Sigmoid colon (tissue), 6 donors: ENCODE measurements at regions not wholly inside any gene's neighbourhood (a gene's known extent, or its start where the extent isn't known, plus 50 kb on each side); places are given as distances from the start of the nearest gene placed in this dataset.

Experiments
- DNase-seq: peaks from one replicate; pipeline ENCODE4 v3.0.0-alpha.2; 2019
- H3K27ac ChIP-seq, 4 donors: fragments of 200-600 bp; sonication (generic); one replicate each; pipeline ENCODE4 v1.5.1; 2016 to 2019; ENCODE audit warnings: mild to moderate bottlenecking in 1 of 4
- H3K27me3 ChIP-seq, 3 donors: fragments of 200-600 bp; sonication (generic); one replicate each; pipeline ENCODE4 v1.5.1; 2019; ENCODE audit warnings: mild to moderate bottlenecking in 1 of 3
- H3K36me3 ChIP-seq, 4 donors: fragments of 200-600 bp; sonication (generic); one replicate each; pipeline ENCODE4 v1.5.1; 2016 to 2019
- H3K4me1 ChIP-seq, 4 donors: fragments of 200-600 bp; sonication (generic); one replicate each; pipeline ENCODE4 v1.5.1; 2017 to 2019
- H3K4me3 ChIP-seq, 4 donors: fragments of 200-600 bp; sonication (generic); one replicate each; pipeline ENCODE4 v1.5.1; 2017 to 2019; ENCODE audit warnings: mild to moderate bottlenecking in 2 of 4, moderate library complexity in 1 of 4
- H3K9me3 ChIP-seq, 4 donors: fragments of 200-600 bp in 3 of 4; sonication (generic) in 3 of 4; one replicate each; pipeline versions ENCODE4 v1.5.1 to v1.6.1; 2013 to 2019
- EP300 ChIP-seq, 4 donors: sonication (generic); formaldehyde crosslinking; IDR thresholded peaks; one replicate each; pipeline ENCODE4 v1.6.1; 2017; ENCODE audit warnings: antibody characterized with exemption in 4 of 4
- POLR2A ChIP-seq, 2 donors: fragments of 450-650 bp; IDR thresholded peaks; one replicate each; pipeline ENCODE4 v1.6.1; 2016; ENCODE audit warnings: antibody characterized with exemption in 2 of 2, mild to moderate bottlenecking in 2 of 2, moderate library complexity in 2 of 2
- POLR2AphosphoS5 ChIP-seq, 4 donors: sonication (generic); formaldehyde crosslinking; IDR thresholded peaks; one replicate each; pipeline ENCODE4 v1.6.1; 2017; ENCODE audit warnings: antibody characterized with exemption in 4 of 4
- WGBS, 2 donors: extraction: QIAGEN DNeasy Blood & Tissue Kit; methylation state at CpG; one replicate each; pipeline ENCODE4 v1.1.7; 2013; 5-methylcytosine and 5-hydroxymethylcytosine counted together
- intact Hi-C: fragments of 100-400 bp; cut with DNase I; formaldehyde crosslinking; loops from one replicate; pipeline ENCODE4 v1.15.1; 2023
- TF ChIP-seq, protein P1 (sequence below), 4 experiments: fragments of 450-650 bp in 3 of 4; fragments of 200-600 bp in 1 of 4; IDR thresholded peaks; one replicate each; pipeline ENCODE4 v1.5.1; 2016 to 2019; ENCODE audit warnings: antibody characterized with exemption in 4 of 4, mild to moderate bottlenecking in 3 of 4, moderate library complexity in 2 of 4
- donor health status: healthy with polysubstance abuse.
- donor health status: healthy.

DNA sequence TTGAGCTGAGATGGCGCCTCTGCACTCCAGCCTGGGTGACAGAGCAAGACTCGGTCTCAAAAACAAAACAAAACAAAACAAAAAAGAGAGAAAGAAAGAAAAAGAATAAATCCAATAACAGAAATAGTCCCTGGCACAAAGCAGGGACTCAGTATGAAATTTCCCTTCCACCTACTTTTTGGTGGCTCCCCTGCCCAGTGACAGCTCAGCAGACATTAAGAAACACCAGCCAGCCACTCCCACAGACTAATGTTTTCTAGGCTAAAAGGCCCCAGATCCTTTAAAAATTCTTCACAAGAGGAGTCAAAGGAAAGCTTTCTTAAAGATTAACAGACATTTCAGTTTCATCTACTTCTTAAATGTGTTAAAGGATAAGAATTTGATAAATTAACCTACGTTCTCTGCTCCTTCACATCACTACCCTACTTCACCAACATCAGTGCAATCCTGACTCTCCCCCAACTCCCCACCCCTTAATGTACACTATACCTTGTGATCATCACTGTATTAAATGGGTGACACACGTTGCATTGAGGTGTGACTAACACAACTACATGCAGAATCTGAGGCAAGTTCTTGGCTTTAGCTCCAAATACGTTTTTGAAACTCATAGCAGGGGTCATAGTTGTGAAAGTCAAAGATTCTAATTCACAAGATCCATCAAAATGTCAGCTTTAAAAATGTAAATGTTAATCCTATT, 114.5 kb upstream of the CAV2 start:
- H3K4me1 ChIP-seq, result peaks cover 0 to 8% (median 5%) of the 10 kb centered on the region in 4 donors
- WGBS, 2 donors, result 72 to 81% methylated on average over 5 of the region's 5 CpGs
- no peak overlapping the region for H3K4me3 ChIP-seq
- TF ChIP-seq POLR2AphosphoS5 (IDR thresholded peaks at IDR 0.05), result no peak
- no peaks in the 10 kb centered on the region for H3K9me3 ChIP-seq
- H3K27me3 ChIP-seq, result no peaks in the 10 kb centered on the region
- no peak overlapping the region for H3K27ac ChIP-seq
- intact Hi-C loops, result no loop called here
- DNase-seq, result no peak
- no peaks in the 10 kb centered on the region for H3K36me3 ChIP-seq

DNA sequence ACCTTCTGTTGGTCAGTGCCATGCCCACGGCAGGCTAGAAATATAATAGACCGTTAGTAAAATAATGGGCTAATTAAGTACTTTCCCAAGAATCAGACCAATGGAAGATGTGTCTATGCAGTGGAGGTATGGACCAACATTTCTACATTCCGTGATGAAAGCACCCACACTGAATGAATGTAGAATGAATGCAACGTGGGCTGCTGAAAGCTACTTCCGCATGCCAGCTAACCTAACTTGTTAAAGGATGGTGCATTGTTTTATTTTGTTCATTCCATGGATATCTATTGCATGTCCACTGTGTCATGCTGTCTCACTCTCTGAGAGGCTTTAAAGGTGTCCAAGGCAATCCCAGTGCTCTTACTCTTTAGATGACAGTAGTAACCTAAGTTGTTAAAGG, 112.9 kb upstream of the CAV2 start:
- Histone ChIP-seq H3K27me3 (no peaks in the 10 kb centered on the region), H3K9me3 (no peaks in the 10 kb centered on the region), H3K27ac (no peak overlapping the region), H3K36me3 (no peaks in the 10 kb centered on the region), H3K4me1 (no peaks in the 10 kb centered on the region), H3K4me3 (no peak overlapping the region)
- intact Hi-C loops, result no loop called here
- TF ChIP-seq POLR2AphosphoS5 (IDR thresholded peaks at IDR 0.05), result no peak
- TF ChIP-seq EP300 (IDR thresholded peaks at IDR 0.05), result no peak
- TF ChIP-seq, protein P1, sequence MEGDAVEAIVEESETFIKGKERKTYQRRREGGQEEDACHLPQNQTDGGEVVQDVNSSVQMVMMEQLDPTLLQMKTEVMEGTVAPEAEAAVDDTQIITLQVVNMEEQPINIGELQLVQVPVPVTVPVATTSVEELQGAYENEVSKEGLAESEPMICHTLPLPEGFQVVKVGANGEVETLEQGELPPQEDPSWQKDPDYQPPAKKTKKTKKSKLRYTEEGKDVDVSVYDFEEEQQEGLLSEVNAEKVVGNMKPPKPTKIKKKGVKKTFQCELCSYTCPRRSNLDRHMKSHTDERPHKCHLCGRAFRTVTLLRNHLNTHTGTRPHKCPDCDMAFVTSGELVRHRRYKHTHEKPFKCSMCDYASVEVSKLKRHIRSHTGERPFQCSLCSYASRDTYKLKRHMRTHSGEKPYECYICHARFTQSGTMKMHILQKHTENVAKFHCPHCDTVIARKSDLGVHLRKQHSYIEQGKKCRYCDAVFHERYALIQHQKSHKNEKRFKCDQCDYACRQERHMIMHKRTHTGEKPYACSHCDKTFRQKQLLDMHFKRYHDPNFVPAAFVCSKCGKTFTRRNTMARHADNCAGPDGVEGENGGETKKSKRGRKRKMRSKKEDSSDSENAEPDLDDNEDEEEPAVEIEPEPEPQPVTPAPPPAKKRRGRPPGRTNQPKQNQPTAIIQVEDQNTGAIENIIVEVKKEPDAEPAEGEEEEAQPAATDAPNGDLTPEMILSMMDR (IDR thresholded peaks at IDR 0.05), result no peak
- no peak for TF ChIP-seq POLR2A (IDR thresholded peaks at IDR 0.05)
- 90 to 94% methylated on average over 5 of the region's 5 CpGs for WGBS, 2 donors
- no peak for DNase-seq

DNA sequence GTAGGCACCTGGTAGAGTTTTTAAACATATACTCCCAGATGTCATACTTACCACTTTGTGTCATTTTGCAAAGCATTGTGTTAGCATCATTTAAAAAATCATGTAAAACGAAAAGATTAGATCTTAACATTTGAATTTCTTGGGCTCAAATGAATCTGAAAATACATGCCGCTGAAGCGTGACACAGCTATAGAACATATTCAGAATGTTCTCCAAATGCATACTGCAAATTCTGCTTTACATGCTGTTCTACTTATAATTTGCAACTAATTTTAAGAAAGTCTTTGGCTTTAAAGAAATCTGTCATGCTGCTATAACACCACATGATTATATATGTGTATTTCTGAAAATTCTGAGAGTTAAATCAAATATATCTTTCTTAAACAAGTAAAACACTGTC, 109.2 kb upstream of the CAV2 start:
- Histone ChIP-seq H3K27ac (no peak overlapping the region), H3K27me3 (no peaks in the 10 kb centered on the region), H3K4me3 (no peak overlapping the region), H3K9me3 (no peaks in the 10 kb centered on the region), H3K4me1 (no peaks in the 10 kb centered on the region), H3K36me3 (no peaks in the 10 kb centered on the region)
- DNase-seq, result no peak
- intact Hi-C loops, result no loop called here
- 93 to 96% methylated on average over 3 of the region's 3 CpGs for WGBS, 2 donors
- TF ChIP-seq POLR2A (IDR thresholded peaks at IDR 0.05) (no peak), EP300 (IDR thresholded peaks at IDR 0.05) (no peak), POLR2AphosphoS5 (IDR thresholded peaks at IDR 0.05) (no peak)
- TF ChIP-seq, protein P1 (IDR thresholded peaks at IDR 0.05), result no peak

DNA sequence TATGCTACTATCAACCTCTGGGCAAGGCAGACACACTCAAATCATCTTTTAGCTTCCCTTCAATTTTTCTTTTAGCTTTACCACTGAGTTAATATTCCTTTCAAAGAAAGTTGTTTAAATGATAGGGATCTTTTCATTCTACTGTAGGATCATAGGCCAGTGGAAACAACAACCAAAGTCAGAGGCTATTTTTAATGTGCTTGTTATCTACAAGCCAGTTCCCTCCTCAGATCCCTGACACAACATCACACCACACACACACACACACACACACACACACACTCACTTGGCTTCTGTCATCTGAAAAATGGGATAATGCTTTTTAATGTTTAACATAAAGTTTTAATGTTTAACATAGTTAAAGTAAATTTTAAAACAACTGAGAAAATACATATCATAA, 106.7 kb upstream of the CAV2 start:
- Histone ChIP-seq H3K4me3 (no peak overlapping the region), H3K9me3 (no peaks in the 10 kb centered on the region), H3K27ac (no peak overlapping the region), H3K36me3 (no peaks in the 10 kb centered on the region), H3K4me1 (no peaks in the 10 kb centered on the region), H3K27me3 (no peaks in the 10 kb centered on the region)
- TF ChIP-seq POLR2AphosphoS5 (IDR thresholded peaks at IDR 0.05) (no peak), POLR2A (IDR thresholded peaks at IDR 0.05) (no peak), EP300 (IDR thresholded peaks at IDR 0.05) (no peak)
- TF ChIP-seq, protein P1 (IDR thresholded peaks at IDR 0.05), result no peak
- intact Hi-C loops, result no loop called here
- DNase-seq, result no peak

DNA sequence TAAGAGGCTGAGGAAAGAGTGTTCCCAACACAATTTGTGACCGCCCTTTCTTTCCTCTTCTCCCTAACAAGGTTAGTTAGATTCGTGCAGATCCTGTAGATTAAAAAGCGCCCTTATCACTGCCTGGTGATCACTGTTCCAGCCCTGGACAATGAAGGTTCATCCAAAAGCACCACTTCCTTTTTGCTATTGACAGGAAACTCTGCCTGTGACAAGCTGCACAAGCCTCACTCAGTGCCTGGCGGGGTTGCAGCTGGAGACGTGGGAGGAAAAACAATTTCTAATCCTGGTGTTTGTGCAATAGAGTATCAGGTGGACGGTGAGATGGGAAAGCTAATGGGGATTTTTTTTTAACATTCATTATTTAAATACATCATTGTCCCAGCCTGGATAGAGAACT, 105.9 kb upstream of the CAV2 start:
- no peaks in the 10 kb centered on the region for H3K27me3 ChIP-seq
- no peak overlapping the region for H3K4me3 ChIP-seq
- intact Hi-C loops, result no loop called here
- no peaks in the 10 kb centered on the region for H3K4me1 ChIP-seq
- no peak for TF ChIP-seq POLR2A (IDR thresholded peaks at IDR 0.05)
- TF ChIP-seq, protein P1 (IDR thresholded peaks at IDR 0.05), result no peak
- TF ChIP-seq POLR2AphosphoS5 (IDR thresholded peaks at IDR 0.05), result no peak
- no peak for TF ChIP-seq EP300 (IDR thresholded peaks at IDR 0.05)
- no peak for DNase-seq
- peaks cover 0 to 4% (median 0%) of the 10 kb centered on the region in 4 donors for H3K9me3 ChIP-seq
- WGBS, 2 donors, result 54 to 74% methylated on average over 6 of the region's 6 CpGs
- no peaks in the 10 kb centered on the region for H3K36me3 ChIP-seq
- peak overlapping the region in 1 of 4 donors; percentile 16 for H3K27ac ChIP-seq
